B cell (primary cell): ENCODE measurements at regions not wholly inside any gene's neighbourhood (a gene's known extent, or its start where the extent isn't known, plus 50 kb on each side); places are given as distances from the start of the nearest gene placed in this dataset.
"Not testable (repeated sequence)": the region's sequence is repeated elsewhere in the genome, so short reads cannot be mapped to it uniquely, and the experiment has no call there.

ENCODE experiments used
- EZH2 ChIP-seq: IDR thresholded peaks from 2 replicates; pipeline ENCODE4 v1.6.1; 2012; ENCODE audit warnings: borderline replicate concordance, low read depth, mild to moderate bottlenecking, moderate library complexity, low read length; ENCODE audit not compliant: insufficient read depth, poor library complexity, severe bottlenecking
- TF ChIP-seq, protein P1 (sequence below): fragments of 200-600 bp; IDR thresholded peaks from one replicate; pipeline ENCODE4 v1.8.0; 2022; ENCODE audit warnings: antibody characterized with exemption, mild to moderate bottlenecking

DNA sequence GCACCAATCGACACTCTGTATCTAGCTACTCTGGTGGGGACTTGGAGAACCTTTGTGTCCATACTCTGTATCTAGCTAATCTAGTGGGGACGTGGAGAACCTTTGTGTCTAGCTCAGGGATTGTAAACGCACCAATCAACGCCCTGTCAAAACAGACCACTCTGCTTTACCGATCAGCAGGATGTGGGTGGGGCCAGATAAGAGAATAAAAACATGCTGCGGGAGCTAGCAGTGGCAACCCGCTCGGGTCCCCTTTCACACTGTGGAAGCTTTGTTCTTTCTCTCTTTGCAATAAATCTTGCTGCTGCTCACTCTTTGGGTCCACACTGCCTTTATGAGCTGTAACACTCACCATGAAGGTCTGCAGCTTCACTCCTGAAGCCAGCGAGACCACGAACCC is 104.0 kb upstream of the JCAD start:
- TF ChIP-seq, protein P1, sequence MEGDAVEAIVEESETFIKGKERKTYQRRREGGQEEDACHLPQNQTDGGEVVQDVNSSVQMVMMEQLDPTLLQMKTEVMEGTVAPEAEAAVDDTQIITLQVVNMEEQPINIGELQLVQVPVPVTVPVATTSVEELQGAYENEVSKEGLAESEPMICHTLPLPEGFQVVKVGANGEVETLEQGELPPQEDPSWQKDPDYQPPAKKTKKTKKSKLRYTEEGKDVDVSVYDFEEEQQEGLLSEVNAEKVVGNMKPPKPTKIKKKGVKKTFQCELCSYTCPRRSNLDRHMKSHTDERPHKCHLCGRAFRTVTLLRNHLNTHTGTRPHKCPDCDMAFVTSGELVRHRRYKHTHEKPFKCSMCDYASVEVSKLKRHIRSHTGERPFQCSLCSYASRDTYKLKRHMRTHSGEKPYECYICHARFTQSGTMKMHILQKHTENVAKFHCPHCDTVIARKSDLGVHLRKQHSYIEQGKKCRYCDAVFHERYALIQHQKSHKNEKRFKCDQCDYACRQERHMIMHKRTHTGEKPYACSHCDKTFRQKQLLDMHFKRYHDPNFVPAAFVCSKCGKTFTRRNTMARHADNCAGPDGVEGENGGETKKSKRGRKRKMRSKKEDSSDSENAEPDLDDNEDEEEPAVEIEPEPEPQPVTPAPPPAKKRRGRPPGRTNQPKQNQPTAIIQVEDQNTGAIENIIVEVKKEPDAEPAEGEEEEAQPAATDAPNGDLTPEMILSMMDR, result not testable (repeated sequence)
- not testable (repeated sequence) for TF ChIP-seq EZH2
